ENCODE measurements at regions not wholly inside any gene's neighbourhood (a gene's known extent, or its start where the extent isn't known, plus 50 kb on each side); places are given as distances from the start of the nearest gene placed in this dataset.

- TF ChIP-seq CTCF (IDR thresholded peaks at IDR 0.05; ENCODE audit: low read length) (no peak), EZH2 (IDR thresholded peaks at IDR 0.05; ENCODE audit: borderline replicate concordance, low read length) (no peak)
These were observed 533.7 kb upstream of the SEL1L start for GRCh38 chr14:82067221-82067875.
